Cardiac muscle cell (in vitro differentiated cells and primary cell): ENCODE measurements at regions not wholly inside any gene's neighbourhood (a gene's known extent, or its start where the extent isn't known, plus 50 kb on each side); places are given as distances from the start of the nearest gene placed in this dataset.
A peak's percentile ranks its signal among the peaks of the same experiment; 100 is the strongest.

Experiments used
- DNase-seq, 2 donors: peaks; one replicate each; pipeline versions ENCODE4 v3.0.0 to v3.0.0-alpha.2; 2010 to 2017; ENCODE audit warnings: low read depth in 1 of 2, low spot score in 1 of 2
- H3K27ac ChIP-seq: fragments of 200-600 bp; sonication (generic); 2 replicates; pipeline ENCODE4 v1.5.1; 2016
- H3K27me3 ChIP-seq: fragments of 200-600 bp; sonication (generic); 2 replicates; pipeline ENCODE4 v1.6.0; 2016; ENCODE audit warnings: control low read depth
- H3K36me3 ChIP-seq: fragments of 200-600 bp; sonication (generic); 2 replicates; pipeline ENCODE4 v1.5.1; 2016; ENCODE audit warnings: control low read depth
- H3K4me1 ChIP-seq: fragments of 200-600 bp; sonication (generic); 2 replicates; pipeline ENCODE4 v1.8.1; 2017; ENCODE audit warnings: low read depth, mild to moderate bottlenecking, mixed run types
- H3K4me3 ChIP-seq: fragments of 200-600 bp; sonication (generic); 2 replicates; pipeline ENCODE4 v1.5.1; 2016; ENCODE audit warnings: mild to moderate bottlenecking
- H3K9me3 ChIP-seq: fragments of 200-600 bp; sonication (generic); 2 replicates; pipeline ENCODE4 v1.5.1; 2017; ENCODE audit warnings: low read depth, mild to moderate bottlenecking, control low read depth
- TF ChIP-seq, protein P1 (sequence below): IDR thresholded peaks from 2 replicates; pipeline ENCODE4 v1.5.1; 2012; ENCODE audit warnings: low read depth, mild to moderate bottlenecking, low read length

DNA sequence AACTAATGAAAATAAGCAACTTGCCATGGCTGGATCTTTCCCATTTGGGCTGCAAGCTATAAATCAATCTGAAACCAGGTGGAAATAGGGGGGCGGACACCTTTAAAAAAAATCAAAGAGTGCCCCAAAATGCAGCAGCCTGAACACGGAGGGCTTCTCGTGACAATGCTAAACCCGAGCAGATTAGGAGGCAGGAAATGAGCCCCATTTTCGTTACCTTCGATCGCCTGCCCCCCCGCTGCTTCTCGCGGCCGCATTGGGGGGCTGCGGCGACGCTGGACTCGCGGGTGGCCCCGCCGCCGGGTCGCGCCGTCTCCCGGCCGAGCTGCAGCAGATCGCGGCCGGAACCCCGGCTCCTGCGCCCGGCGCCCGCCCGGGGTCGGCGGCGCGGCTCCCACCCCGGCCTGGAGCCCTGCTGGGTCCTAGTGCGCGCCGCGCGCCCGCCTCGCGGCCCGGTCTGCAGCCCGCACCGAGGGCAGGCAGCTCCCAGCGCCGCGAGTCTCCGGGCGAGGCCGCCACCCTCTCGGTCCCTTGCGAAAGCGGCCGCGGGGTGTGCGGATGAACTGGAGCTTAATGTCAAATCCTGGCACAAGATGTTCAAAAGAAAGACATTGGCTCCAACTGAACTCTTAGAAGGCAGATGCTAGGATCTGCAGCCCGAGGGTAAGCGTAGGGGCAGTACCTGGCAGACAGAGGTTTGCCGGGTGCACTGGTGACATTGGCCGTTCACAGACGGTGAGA lies 201.9 kb upstream of the FOXN3 start:
- Histone ChIP-seq H3K27me3 (no peaks in the 10 kb centered on the region), H3K4me1 (peaks cover 35% of the 10 kb centered on the region), H3K36me3 (no peaks in the 10 kb centered on the region), H3K4me3 (peak overlapping the region; percentile 89), H3K9me3 (no peaks in the 10 kb centered on the region), H3K27ac (no peak overlapping the region)
- DNase-seq, result peak; percentile 79 to 82
- TF ChIP-seq, protein P1, sequence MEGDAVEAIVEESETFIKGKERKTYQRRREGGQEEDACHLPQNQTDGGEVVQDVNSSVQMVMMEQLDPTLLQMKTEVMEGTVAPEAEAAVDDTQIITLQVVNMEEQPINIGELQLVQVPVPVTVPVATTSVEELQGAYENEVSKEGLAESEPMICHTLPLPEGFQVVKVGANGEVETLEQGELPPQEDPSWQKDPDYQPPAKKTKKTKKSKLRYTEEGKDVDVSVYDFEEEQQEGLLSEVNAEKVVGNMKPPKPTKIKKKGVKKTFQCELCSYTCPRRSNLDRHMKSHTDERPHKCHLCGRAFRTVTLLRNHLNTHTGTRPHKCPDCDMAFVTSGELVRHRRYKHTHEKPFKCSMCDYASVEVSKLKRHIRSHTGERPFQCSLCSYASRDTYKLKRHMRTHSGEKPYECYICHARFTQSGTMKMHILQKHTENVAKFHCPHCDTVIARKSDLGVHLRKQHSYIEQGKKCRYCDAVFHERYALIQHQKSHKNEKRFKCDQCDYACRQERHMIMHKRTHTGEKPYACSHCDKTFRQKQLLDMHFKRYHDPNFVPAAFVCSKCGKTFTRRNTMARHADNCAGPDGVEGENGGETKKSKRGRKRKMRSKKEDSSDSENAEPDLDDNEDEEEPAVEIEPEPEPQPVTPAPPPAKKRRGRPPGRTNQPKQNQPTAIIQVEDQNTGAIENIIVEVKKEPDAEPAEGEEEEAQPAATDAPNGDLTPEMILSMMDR, result no peak

DNA sequence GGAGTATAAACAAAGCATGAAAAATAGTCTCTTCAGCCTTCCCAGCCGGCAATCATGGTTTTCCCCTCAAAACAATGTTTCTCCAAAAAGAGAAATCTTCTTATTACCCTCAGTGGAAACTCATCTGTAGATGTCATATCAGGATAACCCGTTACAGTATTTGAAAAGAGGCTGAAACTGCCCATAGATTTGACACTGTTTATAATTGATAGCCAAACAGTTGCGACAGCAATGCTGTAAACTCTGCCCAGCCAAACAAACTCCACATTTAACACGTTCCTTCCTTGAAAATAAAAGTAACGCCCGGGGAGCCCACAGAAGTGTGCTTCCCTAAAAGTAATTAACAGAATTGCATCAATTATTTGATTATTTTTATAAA lies 201.3 kb upstream of the FOXN3 start:
- TF ChIP-seq, protein P1, result no peak
- Histone ChIP-seq H3K27ac (peak overlapping the region; percentile 31), H3K4me1 (peaks cover 37% of the 10 kb centered on the region), H3K9me3 (no peaks in the 10 kb centered on the region), H3K27me3 (no peaks in the 10 kb centered on the region), H3K36me3 (no peaks in the 10 kb centered on the region), H3K4me3 (peak overlapping the region; percentile 89)
- no peak for DNase-seq

DNA sequence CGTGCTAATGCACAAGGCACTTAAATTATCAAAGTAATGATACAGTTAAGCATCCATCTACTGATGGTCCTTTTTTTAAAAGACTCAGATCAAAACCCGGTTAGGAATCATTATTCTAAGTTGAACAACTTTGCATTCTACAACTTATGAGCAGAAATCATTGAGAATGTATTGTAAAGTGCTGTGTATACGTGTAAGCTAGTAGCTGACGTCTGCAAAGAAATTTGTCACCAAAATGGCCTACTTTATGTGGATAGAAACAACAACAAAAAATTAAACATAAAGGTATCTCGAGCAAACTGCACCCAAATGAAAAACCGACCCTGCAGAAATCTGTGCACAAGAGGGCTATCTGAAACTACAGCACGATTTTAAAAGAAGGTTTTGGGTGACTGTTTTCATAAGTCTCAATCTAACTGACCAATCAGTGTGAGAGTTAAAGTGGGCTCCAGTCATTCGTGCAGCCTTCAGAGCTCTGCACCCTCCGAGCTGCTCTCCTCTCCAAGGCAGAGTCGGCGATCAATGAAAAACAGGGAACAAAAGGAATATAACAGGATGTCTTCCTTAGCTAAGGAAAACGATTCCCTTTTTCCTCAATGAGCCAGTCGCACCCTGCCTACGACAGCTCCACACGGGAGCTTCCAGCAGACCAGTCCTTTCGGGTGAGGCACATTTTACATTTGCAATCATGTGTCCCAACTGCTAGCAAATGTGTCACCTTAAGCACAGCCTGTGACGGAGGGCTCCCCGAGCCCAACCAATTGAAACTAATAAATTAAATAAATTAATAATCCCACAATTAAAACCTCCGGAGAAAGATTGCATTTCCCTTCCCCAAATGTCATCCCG lies 200.7 kb upstream of the FOXN3 start:
- H3K27ac ChIP-seq, result peak overlapping the region; percentile 31
- H3K9me3 ChIP-seq, result no peaks in the 10 kb centered on the region
- peaks cover 37% of the 10 kb centered on the region for H3K4me1 ChIP-seq
- H3K27me3 ChIP-seq, result no peaks in the 10 kb centered on the region
- peak overlapping the region; percentile 89 for H3K4me3 ChIP-seq
- TF ChIP-seq, protein P1, result no peak
- H3K36me3 ChIP-seq, result no peaks in the 10 kb centered on the region
- peak; percentile 53 to 56 for DNase-seq

DNA sequence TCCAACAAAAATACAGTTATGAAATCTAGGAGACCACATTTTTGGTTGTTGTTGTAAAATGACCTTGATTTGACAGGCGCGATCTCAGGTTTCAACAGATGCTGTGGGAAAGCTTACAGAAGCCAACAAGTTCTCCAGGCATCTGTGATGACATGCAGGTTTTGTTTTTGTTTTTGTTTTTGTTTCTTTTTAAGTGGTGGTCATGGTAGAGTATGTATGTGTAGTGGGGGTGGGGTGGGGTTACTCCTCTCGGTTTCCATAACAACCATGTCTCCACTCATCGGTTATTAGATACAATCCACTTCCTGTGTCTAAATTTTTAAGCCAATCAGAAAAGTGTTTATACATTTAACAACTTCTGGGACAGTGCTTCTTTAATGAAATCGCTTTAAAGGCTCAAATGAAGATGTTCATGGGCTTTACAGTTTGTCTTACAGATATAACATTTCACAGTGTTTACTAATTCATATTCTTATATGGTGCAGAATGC lies 199.9 kb upstream of the FOXN3 start:
- Histone ChIP-seq H3K4me3 (peak overlapping the region; percentile 89), H3K4me1 (peaks cover 37% of the 10 kb centered on the region), H3K9me3 (no peaks in the 10 kb centered on the region), H3K27me3 (no peaks in the 10 kb centered on the region), H3K27ac (peak overlapping the region; percentile 41), H3K36me3 (no peaks in the 10 kb centered on the region)
- peak in 1 of 2 donors; percentile 49 for DNase-seq
- TF ChIP-seq, protein P1, result no peak

DNA sequence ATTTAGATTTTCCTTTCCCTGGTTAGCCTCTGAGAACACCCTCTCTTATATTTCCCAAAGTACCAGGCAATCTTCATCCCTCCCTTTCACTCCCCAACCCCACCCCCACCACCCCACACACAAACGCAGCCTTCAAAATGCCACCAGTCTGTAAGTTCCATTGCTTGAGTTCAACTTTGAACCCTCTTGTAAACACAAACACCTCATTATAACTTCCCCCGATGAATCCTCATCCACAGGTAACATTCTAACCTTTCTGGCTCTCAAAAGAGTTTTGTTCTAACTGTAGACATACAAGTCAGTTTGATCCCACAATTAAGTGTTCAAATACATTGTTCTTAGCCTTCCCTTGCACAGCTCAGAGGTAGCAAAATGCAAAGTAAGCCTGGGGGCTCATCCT lies 199.4 kb upstream of the FOXN3 start:
- TF ChIP-seq, protein P1, result no peak
- Histone ChIP-seq H3K4me3 (peak overlapping the region; percentile 9), H3K27me3 (no peaks in the 10 kb centered on the region), H3K27ac (peak overlapping the region; percentile 41), H3K4me1 (peaks cover 37% of the 10 kb centered on the region), H3K9me3 (no peaks in the 10 kb centered on the region), H3K36me3 (no peaks in the 10 kb centered on the region)
- no peak for DNase-seq
